Left renal cortex interstitium (tissue), 4 donors: ENCODE measurements at regions not wholly inside any gene's neighbourhood (a gene's known extent, or its start where the extent isn't known, plus 50 kb on each side); places are given as distances from the start of the nearest gene placed in this dataset.

Experiments used
- DNase-seq, 4 donors: peaks; one replicate each; pipeline ENCODE4 v3.0.0-alpha.2; 2013; ENCODE audit warnings: low read depth in 4 of 4, low spot score in 2 of 4, missing footprints in 1 of 4

- no peak for DNase-seq
Observed at GRCh38 chr1:230517326-230517725, 91.2 kb upstream of the PGBD5 start.

GRCh38 chr1:230516889-230517288, 90.8 kb upstream of the PGBD5 start:
- DNase-seq, result no peak

- DNase-seq, result no peak
Observed at GRCh38 chr1:230515451-230516145, 89.5 kb upstream of the PGBD5 start.

- DNase-seq, result no peak
Observed at GRCh38 chr1:230510496-230510895, 84.4 kb upstream of the PGBD5 start.

GRCh38 chr1:230509281-230509977, 83.3 kb upstream of the PGBD5 start:
- DNase-seq, result no peak

GRCh38 chr1:230507666-230508402, 81.7 kb upstream of the PGBD5 start:
- DNase-seq, result no peak

GRCh38 chr1:230507236-230507635, 81.1 kb upstream of the PGBD5 start:
- DNase-seq, result no peak

- DNase-seq, result no peak
Observed at GRCh38 chr1:230506451-230506850, 80.3 kb upstream of the PGBD5 start.

- no peak for DNase-seq
Observed at GRCh38 chr1:230504310-230504709, 78.2 kb upstream of the PGBD5 start.

- no peak for DNase-seq
Observed at GRCh38 chr1:230503726-230504125, 77.6 kb upstream of the PGBD5 start.

- no peak for DNase-seq
Observed at GRCh38 chr1:230502996-230503395, 76.9 kb upstream of the PGBD5 start.

- DNase-seq, result no peak
Observed at GRCh38 chr1:230502306-230502705, 76.2 kb upstream of the PGBD5 start.

- DNase-seq, result no peak
Observed at GRCh38 chr1:230501849-230502248, 75.7 kb upstream of the PGBD5 start.

GRCh38 chr1:230501242-230501641, 75.1 kb upstream of the PGBD5 start:
- DNase-seq, result no peak

- DNase-seq, result no peak
Observed at GRCh38 chr1:230500063-230500462, 73.9 kb upstream of the PGBD5 start.

GRCh38 chr1:230499496-230499895, 73.4 kb upstream of the PGBD5 start:
- DNase-seq, result no peak

- DNase-seq, result no peak
Observed at GRCh38 chr1:230498704-230499103, 72.6 kb upstream of the PGBD5 start.

- no peak for DNase-seq
Observed at GRCh38 chr1:230496451-230496850, 70.3 kb upstream of the PGBD5 start.

GRCh38 chr1:230495891-230496385, 69.8 kb upstream of the PGBD5 start:
- no peak for DNase-seq

GRCh38 chr1:230495076-230495475, 68.9 kb upstream of the PGBD5 start:
- DNase-seq, result no peak

- DNase-seq, result no peak
Observed at GRCh38 chr1:230494514-230494913, 68.4 kb upstream of the PGBD5 start.

GRCh38 chr1:230494026-230494425, 67.9 kb upstream of the PGBD5 start:
- DNase-seq, result no peak
